ENCODE measurements at regions not wholly inside any gene's neighbourhood (a gene's known extent, or its start where the extent isn't known, plus 50 kb on each side); places are given as distances from the start of the nearest gene placed in this dataset.

- TF ChIP-seq, protein P1, sequence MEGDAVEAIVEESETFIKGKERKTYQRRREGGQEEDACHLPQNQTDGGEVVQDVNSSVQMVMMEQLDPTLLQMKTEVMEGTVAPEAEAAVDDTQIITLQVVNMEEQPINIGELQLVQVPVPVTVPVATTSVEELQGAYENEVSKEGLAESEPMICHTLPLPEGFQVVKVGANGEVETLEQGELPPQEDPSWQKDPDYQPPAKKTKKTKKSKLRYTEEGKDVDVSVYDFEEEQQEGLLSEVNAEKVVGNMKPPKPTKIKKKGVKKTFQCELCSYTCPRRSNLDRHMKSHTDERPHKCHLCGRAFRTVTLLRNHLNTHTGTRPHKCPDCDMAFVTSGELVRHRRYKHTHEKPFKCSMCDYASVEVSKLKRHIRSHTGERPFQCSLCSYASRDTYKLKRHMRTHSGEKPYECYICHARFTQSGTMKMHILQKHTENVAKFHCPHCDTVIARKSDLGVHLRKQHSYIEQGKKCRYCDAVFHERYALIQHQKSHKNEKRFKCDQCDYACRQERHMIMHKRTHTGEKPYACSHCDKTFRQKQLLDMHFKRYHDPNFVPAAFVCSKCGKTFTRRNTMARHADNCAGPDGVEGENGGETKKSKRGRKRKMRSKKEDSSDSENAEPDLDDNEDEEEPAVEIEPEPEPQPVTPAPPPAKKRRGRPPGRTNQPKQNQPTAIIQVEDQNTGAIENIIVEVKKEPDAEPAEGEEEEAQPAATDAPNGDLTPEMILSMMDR (IDR thresholded peaks at IDR 0.05; ENCODE audit: control insufficient read depth, insufficient read depth, low read depth, low read length, missing control alignments), result no peak
- H3K4me3 ChIP-seq (ENCODE audit: control insufficient read depth, low read depth, low read length), result no peak overlapping the region
- no peak for DNase-seq (ENCODE audit: low read depth)
Observed at GRCh38 chr12:85352016-85352415, 72.0 kb downstream of the ALX1 start.

GRCh38 chr12:85356596-85357385 is 76.8 kb downstream of the ALX1 start:
- TF ChIP-seq, protein P1 (IDR thresholded peaks at IDR 0.05; ENCODE audit: control insufficient read depth, insufficient read depth, low read depth, low read length, missing control alignments), result no peak
- no peak overlapping the region for H3K4me3 ChIP-seq (ENCODE audit: control insufficient read depth, low read depth, low read length)
- DNase-seq (ENCODE audit: low read depth), result no peak

GRCh38 chr12:85357609-85358008 is 77.6 kb downstream of the ALX1 start:
- no peak for DNase-seq (ENCODE audit: low read depth)
- H3K4me3 ChIP-seq (ENCODE audit: control insufficient read depth, low read depth, low read length), result no peak overlapping the region
- TF ChIP-seq, protein P1 (IDR thresholded peaks at IDR 0.05; ENCODE audit: control insufficient read depth, insufficient read depth, low read depth, low read length, missing control alignments), result no peak

DNA sequence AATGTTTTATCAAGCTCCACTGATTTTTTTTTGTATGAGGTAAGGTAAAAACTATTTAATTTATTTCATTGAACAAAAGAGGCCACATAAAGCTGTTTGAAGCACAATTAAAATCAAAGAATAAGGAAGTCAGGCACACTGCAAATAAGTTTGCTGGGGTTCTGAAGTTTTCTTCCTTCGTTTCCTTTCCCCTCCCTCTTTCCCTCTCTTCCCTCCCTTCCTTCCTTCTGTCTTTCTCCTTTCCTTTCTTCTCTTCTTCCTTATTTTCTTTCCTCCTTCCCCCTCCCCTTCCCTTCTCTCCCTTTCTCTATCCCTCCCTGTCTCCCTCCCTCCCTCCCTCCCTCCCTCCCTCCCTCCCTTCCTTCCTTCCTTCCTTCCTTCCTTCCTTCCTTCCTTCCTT is 78.7 kb downstream of the ALX1 start:
- no peak overlapping the region for H3K4me3 ChIP-seq (ENCODE audit: control insufficient read depth, low read depth, low read length)
- TF ChIP-seq, protein P1 (IDR thresholded peaks at IDR 0.05; ENCODE audit: control insufficient read depth, insufficient read depth, low read depth, low read length, missing control alignments), result no peak
- DNase-seq (ENCODE audit: low read depth), result no peak

DNA sequence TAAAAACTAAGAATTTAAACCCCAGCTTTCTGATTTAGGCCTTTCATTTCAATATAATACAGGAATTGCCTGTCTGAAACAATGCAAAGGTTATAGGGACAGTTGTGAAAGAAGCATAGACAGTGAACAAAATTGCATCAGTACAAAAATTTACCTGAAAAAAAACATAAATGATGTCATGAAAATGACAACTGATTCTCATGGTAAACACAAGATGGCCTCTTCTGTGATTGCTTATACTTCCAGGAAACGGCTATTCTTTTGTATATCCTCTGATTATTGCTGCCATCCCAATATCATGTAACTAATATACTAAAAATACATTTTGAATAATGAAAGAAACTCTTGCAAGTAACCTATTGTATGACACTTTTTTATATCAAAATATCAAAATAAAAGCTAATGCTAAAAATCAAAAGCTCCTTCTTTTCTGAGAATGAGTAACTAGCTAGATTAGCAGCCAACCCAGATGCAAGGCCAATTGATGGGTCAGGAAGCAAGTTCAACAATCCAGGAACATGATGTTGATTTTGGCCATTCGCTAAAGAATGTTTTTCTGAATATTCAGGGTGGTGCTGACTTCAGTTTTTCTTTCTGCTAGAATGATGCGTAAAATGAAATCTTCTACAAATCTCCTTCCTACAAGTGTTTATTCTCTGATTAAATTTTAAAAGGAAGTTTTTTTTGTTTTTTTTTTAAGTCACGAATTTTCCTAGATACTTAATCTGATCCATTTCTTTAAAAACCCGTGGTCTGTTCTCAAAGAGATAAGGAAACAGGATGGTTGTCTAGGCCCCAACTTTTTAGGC is 83.6 kb downstream of the ALX1 start:
- no peak overlapping the region for H3K4me3 ChIP-seq (ENCODE audit: control insufficient read depth, low read depth, low read length)

DNA sequence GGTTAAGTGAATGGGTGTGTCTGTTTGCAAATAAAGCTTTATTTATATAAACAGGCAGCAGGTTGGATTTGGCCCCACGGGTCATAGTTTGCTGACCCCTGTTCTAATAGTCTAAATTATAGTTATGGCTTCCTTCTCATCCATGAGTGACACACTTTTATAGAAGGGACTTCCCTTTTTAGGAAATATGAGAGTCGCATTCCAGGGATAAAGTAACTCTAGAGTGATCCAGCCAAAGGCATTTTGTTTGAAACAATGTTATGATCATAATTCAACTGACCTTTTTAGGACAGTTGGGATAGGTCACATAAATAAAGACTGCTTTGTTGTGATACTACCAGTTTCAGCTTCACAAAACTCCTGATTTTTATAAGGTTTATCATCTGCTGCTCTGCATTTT is 87.9 kb downstream of the ALX1 start:
- TF ChIP-seq, protein P1 (IDR thresholded peaks at IDR 0.05; ENCODE audit: control insufficient read depth, insufficient read depth, low read depth, low read length, missing control alignments), result no peak
- DNase-seq (ENCODE audit: low read depth), result no peak
- no peak overlapping the region for H3K4me3 ChIP-seq (ENCODE audit: control insufficient read depth, low read depth, low read length)

More for the DNA sequence above, 83.6 kb downstream of the ALX1 start:
- no peak for DNase-seq (ENCODE audit: low read depth)
- TF ChIP-seq, protein P1 (IDR thresholded peaks at IDR 0.05; ENCODE audit: control insufficient read depth, insufficient read depth, low read depth, low read length, missing control alignments), result no peak

Measured in AG09309 (cell line).